Upper lobe of right lung (tissue), 1 donor: ENCODE measurements at regions not wholly inside any gene's neighbourhood (a gene's known extent, or its start where the extent isn't known, plus 50 kb on each side); places are given as distances from the start of the nearest gene placed in this dataset.

Experiments used
- ATAC-seq: fragments of 200-7000 bp; cut with Tn5 transposase; one replicate; pipeline ENCODE4 v1.9.1; 2020; ENCODE audit warnings: mild to moderate bottlenecking, moderate library complexity
- DNase-seq: peaks from one replicate; pipeline ENCODE4 v3.0.0-alpha.2; 2020
- H3K27ac ChIP-seq: fragments of 200-600 bp; one replicate; pipeline ENCODE4 v1.8.0; 2022
- H3K27me3 ChIP-seq: fragments of 200-600 bp; one replicate; pipeline ENCODE4 v1.8.0; 2022; ENCODE audit warnings: mild to moderate bottlenecking
- H3K36me3 ChIP-seq: fragments of 200-600 bp; one replicate; pipeline ENCODE4 v1.8.0; 2022
- H3K4me1 ChIP-seq: fragments of 200-600 bp; one replicate; pipeline ENCODE4 v1.8.0; 2022
- H3K4me3 ChIP-seq: fragments of 200-600 bp; one replicate; pipeline ENCODE4 v1.8.0; 2022; ENCODE audit warnings: mild to moderate bottlenecking
- H3K9me3 ChIP-seq: fragments of 200-600 bp; one replicate; pipeline ENCODE4 v1.8.0; 2022
- intact Hi-C: fragments of 100-400 bp; cut with DNase I; formaldehyde crosslinking; loops from one replicate; pipeline ENCODE4 v1.11.0; 2022
- TF ChIP-seq, protein P1 (sequence below): fragments of 200-600 bp; IDR thresholded peaks from one replicate; pipeline ENCODE4 v1.8.0; 2022; ENCODE audit warnings: antibody characterized with exemption
- donor health status: DM: no; HTN: yes; CAD: no; lungs with severe emphysema.

DNA sequence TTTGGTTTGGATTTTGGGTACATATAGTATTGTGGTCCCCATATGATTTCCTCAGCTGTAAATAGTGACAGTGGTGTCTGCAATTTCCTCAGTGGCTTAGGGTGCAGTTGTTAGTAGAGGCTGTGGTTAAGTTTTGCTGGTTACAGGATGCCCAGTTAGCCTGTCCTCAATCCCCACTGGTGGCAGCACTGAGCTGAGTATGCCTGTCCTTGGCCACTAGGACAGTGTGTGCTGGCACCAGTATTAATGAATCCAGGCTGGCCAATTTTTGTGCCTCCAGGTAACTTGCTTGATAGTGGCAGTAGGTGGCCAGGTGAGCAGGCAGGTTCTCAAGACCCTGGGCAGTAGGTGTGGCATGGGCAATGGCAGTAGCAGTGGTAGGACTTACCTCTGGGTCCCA, 973.1 kb downstream of the TMEM182 start:
- DNase-seq (no peak), ATAC-seq (no peak)
- Histone ChIP-seq H3K4me3 (no peak overlapping the region), H3K27me3 (no peaks in the 10 kb centered on the region), H3K9me3 (peaks cover 5% of the 10 kb centered on the region), H3K36me3 (no peaks in the 10 kb centered on the region), H3K27ac (no peak overlapping the region), H3K4me1 (no peaks in the 10 kb centered on the region)
- intact Hi-C loops = no loop called here
- TF ChIP-seq, protein P1, sequence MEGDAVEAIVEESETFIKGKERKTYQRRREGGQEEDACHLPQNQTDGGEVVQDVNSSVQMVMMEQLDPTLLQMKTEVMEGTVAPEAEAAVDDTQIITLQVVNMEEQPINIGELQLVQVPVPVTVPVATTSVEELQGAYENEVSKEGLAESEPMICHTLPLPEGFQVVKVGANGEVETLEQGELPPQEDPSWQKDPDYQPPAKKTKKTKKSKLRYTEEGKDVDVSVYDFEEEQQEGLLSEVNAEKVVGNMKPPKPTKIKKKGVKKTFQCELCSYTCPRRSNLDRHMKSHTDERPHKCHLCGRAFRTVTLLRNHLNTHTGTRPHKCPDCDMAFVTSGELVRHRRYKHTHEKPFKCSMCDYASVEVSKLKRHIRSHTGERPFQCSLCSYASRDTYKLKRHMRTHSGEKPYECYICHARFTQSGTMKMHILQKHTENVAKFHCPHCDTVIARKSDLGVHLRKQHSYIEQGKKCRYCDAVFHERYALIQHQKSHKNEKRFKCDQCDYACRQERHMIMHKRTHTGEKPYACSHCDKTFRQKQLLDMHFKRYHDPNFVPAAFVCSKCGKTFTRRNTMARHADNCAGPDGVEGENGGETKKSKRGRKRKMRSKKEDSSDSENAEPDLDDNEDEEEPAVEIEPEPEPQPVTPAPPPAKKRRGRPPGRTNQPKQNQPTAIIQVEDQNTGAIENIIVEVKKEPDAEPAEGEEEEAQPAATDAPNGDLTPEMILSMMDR = no peak

DNA sequence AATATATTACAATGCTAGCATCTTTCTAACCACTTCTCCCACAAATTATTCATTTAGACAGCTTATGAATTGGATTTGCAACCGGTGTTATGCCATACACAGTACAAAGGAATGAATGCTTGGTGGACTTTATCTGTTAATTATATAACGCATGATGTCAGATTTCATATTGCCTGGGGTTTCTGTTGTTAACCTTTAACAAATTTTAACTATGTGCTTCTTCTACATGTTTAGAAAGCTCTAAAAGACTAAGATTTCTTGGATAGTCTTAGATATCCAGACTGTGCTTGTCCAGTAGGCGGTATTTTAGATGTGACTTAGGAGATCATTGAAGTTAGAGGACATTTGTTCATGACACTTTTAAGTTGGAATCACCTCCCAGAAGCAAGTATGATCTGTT, 976.3 kb downstream of the TMEM182 start:
- no peaks in the 10 kb centered on the region for H3K27me3 ChIP-seq
- no peaks in the 10 kb centered on the region for H3K36me3 ChIP-seq
- TF ChIP-seq, protein P1 = no peak
- ATAC-seq = no peak
- H3K4me3 ChIP-seq = no peak overlapping the region
- no peak for DNase-seq
- no peaks in the 10 kb centered on the region for H3K4me1 ChIP-seq
- no peak overlapping the region for H3K27ac ChIP-seq
- peaks cover 5% of the 10 kb centered on the region for H3K9me3 ChIP-seq
- intact Hi-C loops = no loop called here

DNA sequence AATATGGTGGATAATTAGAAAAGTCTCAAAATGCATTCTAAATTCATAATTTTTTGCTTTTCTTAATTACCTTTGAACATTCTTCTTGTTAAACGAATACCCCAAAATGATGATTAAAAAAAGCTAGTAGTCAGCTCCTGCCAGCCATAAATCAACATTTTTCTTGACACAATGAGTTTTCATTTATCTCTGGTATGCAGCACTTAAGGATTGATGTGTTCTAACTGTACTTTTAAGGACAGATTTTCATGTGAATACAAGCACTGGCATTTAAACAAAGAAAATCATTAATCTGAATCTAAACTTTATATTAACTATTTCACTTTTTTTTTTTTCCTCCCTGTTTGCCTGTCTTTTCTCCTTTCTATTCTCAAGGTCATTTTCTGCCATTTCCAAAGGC, 976.8 kb downstream of the TMEM182 start:
- intact Hi-C loops = no loop called here
- ATAC-seq (no peak), DNase-seq (no peak)
- H3K4me3 ChIP-seq = no peak overlapping the region
- H3K27me3 ChIP-seq = no peaks in the 10 kb centered on the region
- H3K36me3 ChIP-seq = no peaks in the 10 kb centered on the region
- TF ChIP-seq, protein P1 = no peak
- no peaks in the 10 kb centered on the region for H3K4me1 ChIP-seq
- H3K27ac ChIP-seq = no peak overlapping the region
- H3K9me3 ChIP-seq = peaks cover 5% of the 10 kb centered on the region

DNA sequence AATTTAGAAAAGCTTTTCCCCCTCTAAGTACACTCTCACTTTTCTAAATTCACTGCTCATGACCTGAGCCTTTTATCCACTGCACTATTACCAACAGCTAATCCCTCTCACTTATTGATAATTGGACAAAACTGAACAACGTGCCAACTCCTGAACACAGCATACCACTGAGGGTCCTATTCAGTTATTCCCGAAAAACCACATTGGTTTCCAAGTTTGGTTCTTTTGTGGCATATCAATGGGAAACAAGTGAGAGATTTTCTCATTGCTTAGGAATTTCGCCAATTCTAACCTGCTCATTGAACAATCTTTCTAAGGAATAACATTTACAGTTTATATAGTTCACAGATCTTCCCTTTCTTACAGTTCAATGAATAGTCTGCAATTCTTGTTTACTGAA, 977.4 kb downstream of the TMEM182 start:
- no peaks in the 10 kb centered on the region for H3K27me3 ChIP-seq
- no peak for DNase-seq
- H3K27ac ChIP-seq = no peak overlapping the region
- H3K36me3 ChIP-seq = no peaks in the 10 kb centered on the region
- TF ChIP-seq, protein P1 = no peak
- no peak for ATAC-seq
- no peak overlapping the region for H3K4me3 ChIP-seq
- H3K4me1 ChIP-seq = no peaks in the 10 kb centered on the region
- no peaks in the 10 kb centered on the region for H3K9me3 ChIP-seq
- intact Hi-C loops = no loop called here

DNA sequence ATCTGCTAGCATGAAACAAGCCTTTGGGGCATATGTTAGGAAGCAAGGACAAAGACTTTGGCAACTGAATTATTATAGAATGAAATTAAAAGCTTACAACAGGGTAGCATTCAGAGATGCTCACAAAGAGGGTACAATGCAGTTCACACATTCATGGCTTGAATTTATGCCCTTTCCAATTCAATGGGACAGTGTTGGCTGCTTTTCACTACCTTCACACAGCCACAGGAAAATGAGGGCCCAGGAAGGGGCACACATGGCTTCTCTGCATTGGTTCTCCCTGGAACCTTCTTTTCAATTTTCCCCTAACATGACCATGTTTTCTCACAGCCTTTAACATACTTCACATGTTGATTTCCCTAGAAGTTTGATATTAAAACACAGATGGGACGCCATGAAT, 978.1 kb downstream of the TMEM182 start:
- Histone ChIP-seq H3K4me3 (no peak overlapping the region), H3K27ac (no peak overlapping the region), H3K36me3 (no peaks in the 10 kb centered on the region), H3K9me3 (no peaks in the 10 kb centered on the region), H3K4me1 (no peaks in the 10 kb centered on the region), H3K27me3 (no peaks in the 10 kb centered on the region)
- intact Hi-C loops = no loop called here
- ATAC-seq (no peak), DNase-seq (no peak)
- TF ChIP-seq, protein P1 = no peak

DNA sequence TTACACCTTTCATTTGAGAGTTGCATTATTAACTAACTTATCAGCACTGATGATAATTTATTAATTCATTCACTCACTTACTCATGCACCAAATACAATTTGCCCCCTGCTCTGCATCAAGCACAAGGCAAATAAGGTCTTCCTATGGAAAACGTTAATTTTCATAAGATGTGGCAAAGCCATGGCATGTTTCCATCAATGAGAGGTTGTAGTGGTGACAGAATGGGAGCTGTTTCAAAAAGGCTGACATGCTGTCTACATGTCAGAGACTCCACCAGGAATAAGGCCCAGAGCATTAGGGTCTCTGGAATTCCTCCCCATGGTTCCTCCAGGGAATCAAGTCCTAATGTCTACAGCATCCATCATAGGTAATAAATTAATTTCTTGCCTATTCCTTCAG, 978.8 kb downstream of the TMEM182 start:
- H3K4me3 ChIP-seq = no peak overlapping the region
- no peaks in the 10 kb centered on the region for H3K4me1 ChIP-seq
- DNase-seq (no peak), ATAC-seq (no peak)
- TF ChIP-seq, protein P1 = no peak
- intact Hi-C loops = no loop called here
- no peaks in the 10 kb centered on the region for H3K36me3 ChIP-seq
- no peak overlapping the region for H3K27ac ChIP-seq
- no peaks in the 10 kb centered on the region for H3K27me3 ChIP-seq
- no peaks in the 10 kb centered on the region for H3K9me3 ChIP-seq
